ENCODE measurements at regions not wholly inside any gene's neighbourhood (a gene's known extent, or its start where the extent isn't known, plus 50 kb on each side); places are given as distances from the start of the nearest gene placed in this dataset.

DNA sequence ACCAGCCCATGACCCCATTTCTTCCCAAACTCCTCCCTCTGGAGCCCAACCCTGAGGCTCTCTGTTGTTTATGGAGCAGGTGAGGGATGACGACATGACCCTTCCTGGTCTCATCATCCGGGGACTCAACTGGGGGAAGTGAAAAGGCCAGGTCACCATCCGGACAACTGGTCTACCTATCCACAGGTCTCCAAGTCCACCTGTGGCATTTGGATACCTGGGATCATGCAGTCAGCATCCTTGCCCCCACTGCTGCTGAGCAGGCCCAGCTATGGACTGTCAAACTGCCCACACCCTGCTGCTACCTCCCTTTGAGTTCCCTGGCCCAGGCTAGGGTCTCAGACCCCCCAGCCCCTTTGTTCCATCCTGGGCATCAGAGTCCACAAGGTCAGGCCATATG, 60.0 kb upstream of the LAPTM5 start:
- TF ChIP-seq, protein P1, sequence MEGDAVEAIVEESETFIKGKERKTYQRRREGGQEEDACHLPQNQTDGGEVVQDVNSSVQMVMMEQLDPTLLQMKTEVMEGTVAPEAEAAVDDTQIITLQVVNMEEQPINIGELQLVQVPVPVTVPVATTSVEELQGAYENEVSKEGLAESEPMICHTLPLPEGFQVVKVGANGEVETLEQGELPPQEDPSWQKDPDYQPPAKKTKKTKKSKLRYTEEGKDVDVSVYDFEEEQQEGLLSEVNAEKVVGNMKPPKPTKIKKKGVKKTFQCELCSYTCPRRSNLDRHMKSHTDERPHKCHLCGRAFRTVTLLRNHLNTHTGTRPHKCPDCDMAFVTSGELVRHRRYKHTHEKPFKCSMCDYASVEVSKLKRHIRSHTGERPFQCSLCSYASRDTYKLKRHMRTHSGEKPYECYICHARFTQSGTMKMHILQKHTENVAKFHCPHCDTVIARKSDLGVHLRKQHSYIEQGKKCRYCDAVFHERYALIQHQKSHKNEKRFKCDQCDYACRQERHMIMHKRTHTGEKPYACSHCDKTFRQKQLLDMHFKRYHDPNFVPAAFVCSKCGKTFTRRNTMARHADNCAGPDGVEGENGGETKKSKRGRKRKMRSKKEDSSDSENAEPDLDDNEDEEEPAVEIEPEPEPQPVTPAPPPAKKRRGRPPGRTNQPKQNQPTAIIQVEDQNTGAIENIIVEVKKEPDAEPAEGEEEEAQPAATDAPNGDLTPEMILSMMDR (IDR thresholded peaks at IDR 0.05) = no peak
- TF ChIP-seq SP1 (CRISPR knock-in tag; conservative IDR thresholded peaks at IDR 0.05) (no peak), CBFB (CRISPR knock-in tag; IDR thresholded peaks at IDR 0.05; ENCODE audit: low read depth) (no peak), TP53 (CRISPR knock-in tag; IDR thresholded peaks at IDR 0.05) (no peak), ZNF416 (CRISPR knock-in tag; IDR thresholded peaks at IDR 0.05) (no peak), SMAD3 (CRISPR knock-in tag; IDR thresholded peaks at IDR 0.05; ENCODE audit: borderline replicate concordance) (no peak), ZNF121 (CRISPR knock-in tag; IDR thresholded peaks at IDR 0.05) (no peak)
- TF ChIP-seq, protein P2, sequence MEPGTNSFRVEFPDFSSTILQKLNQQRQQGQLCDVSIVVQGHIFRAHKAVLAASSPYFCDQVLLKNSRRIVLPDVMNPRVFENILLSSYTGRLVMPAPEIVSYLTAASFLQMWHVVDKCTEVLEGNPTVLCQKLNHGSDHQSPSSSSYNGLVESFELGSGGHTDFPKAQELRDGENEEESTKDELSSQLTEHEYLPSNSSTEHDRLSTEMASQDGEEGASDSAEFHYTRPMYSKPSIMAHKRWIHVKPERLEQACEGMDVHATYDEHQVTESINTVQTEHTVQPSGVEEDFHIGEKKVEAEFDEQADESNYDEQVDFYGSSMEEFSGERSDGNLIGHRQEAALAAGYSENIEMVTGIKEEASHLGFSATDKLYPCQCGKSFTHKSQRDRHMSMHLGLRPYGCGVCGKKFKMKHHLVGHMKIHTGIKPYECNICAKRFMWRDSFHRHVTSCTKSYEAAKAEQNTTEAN (CRISPR knock-in tag; IDR thresholded peaks at IDR 0.05) = no peak
